ENCODE measurements at regions not wholly inside any gene's neighbourhood (a gene's known extent, or its start where the extent isn't known, plus 50 kb on each side); places are given as distances from the start of the nearest gene placed in this dataset.

DNA sequence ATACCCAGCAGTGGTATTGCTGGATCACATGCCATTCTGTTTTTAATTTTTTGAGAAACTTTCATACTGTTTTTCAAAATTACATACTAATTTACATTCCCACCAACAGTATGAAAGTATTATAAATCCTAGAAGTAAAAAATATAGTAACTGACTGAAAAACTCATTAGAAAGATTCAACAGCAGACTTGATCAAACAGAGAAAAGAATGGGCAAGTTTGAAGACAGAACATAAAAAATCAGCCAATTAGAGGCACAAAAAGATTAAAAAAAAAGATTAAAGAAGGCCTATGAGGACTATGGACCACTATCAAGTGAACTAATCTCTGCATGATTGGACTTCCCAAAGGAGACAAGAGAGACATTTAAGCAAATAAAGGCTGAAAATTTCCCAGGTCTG, 144.0 kb upstream of the GRIK2 start:
- DNase-seq (ENCODE audit: low spot score): no peak
- no peak for ATAC-seq (ENCODE audit: low FRiP score)
- TF ChIP-seq, protein P1, sequence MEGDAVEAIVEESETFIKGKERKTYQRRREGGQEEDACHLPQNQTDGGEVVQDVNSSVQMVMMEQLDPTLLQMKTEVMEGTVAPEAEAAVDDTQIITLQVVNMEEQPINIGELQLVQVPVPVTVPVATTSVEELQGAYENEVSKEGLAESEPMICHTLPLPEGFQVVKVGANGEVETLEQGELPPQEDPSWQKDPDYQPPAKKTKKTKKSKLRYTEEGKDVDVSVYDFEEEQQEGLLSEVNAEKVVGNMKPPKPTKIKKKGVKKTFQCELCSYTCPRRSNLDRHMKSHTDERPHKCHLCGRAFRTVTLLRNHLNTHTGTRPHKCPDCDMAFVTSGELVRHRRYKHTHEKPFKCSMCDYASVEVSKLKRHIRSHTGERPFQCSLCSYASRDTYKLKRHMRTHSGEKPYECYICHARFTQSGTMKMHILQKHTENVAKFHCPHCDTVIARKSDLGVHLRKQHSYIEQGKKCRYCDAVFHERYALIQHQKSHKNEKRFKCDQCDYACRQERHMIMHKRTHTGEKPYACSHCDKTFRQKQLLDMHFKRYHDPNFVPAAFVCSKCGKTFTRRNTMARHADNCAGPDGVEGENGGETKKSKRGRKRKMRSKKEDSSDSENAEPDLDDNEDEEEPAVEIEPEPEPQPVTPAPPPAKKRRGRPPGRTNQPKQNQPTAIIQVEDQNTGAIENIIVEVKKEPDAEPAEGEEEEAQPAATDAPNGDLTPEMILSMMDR (IDR thresholded peaks at IDR 0.05): no peak

DNA sequence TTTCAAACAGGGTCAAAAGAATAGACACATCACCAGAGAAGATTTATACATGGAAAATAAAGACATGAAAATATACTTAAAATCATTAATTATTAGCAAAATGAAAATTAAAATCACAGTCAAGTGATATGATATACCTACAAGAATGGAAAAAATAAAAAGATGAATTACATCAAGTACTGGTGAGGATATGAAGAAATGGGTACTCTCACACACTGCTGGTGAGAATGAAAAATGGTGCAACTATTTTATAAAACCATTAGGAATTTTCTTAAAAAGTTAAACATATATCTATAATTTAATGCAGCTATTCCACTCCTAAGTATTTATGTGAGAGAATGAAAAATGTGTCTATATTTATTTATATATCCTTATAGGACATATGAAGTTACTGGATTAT, 136.3 kb upstream of the GRIK2 start:
- DNase-seq (ENCODE audit: low spot score) (no peak), ATAC-seq (ENCODE audit: low FRiP score) (no peak)
- TF ChIP-seq, protein P1 (IDR thresholded peaks at IDR 0.05): no peak

DNA sequence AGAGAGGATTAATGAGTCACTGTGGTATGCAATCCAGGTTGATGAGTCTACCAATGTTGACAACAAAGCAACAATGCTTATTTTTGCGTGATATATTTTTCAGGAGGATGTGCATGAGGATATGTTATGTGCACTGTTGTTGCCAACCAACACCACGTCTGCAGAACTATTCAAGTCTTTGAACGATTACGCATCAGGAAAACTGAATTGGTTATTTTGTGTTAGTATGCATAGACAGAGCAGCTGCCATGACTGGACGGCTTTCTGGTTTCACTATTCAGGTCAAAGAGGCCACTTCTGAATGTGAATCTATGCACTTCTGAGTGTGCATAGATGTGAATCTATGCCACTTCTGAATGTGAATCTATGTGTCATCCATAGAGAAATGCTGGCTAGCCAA, 134.0 kb upstream of the GRIK2 start:
- TF ChIP-seq, protein P1 (IDR thresholded peaks at IDR 0.05): no peak
- ATAC-seq (ENCODE audit: low FRiP score) (no peak), DNase-seq (ENCODE audit: low spot score) (no peak)

DNA sequence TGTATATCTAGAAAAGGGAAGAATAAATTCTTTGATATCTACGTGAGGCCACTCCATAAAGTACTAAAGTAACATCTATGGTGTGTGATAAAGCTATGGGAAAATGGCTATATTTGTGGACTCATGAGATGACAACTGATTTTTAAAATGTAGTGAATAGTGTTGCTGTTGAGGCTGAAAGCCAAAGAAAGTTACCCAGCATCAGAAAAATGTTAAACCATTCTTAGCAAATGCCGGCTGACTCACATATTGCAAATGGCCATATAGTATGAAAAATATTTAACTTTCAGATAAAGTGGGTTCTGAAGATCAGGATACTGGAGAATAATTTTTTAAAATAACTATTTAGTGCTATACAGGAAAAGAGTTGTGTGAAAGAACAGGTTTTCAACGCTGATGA, 129.9 kb upstream of the GRIK2 start:
- TF ChIP-seq, protein P1 (IDR thresholded peaks at IDR 0.05): no peak
- no peak for DNase-seq (ENCODE audit: low spot score)
- no peak for ATAC-seq (ENCODE audit: low FRiP score)

DNA sequence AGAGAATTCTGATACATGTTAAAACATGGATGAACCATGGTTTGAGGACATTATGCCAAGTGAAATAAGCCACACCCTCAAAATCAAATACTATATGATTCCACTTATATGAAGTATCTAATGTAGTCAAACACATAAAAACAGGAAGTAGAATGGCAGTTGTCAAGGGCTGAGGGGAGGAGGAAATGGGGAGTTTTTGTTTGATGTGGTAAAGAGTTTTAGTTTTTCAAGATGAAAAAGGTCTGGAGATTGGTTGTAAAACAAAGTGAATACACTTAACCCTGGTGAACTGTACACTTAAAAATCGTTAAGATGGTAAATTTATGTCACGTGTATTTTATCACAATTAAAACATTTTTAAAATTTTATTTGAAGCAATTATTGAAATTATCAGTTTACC, 127.4 kb upstream of the GRIK2 start:
- TF ChIP-seq, protein P1 (IDR thresholded peaks at IDR 0.05): no peak
- ATAC-seq (ENCODE audit: low FRiP score) (no peak), DNase-seq (ENCODE audit: low spot score) (no peak)

DNA sequence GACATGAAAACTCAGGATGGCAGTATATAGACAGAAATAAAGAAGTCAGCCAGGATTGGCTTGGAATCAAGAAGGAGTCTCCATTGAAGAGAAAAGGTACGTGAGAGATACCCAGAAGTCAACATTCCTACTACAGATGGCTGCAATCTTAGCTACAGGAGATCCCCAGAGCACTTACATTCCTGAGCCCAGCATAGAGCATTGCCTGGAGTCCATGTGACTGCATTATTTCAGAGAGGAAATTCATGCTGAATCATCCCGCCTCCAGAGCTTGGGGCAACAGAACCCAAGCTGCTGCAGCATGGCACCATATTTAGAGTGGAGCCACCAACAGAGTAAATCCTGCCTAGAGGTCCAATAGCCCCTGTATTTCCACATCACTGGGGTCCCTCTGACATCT, 125.0 kb upstream of the GRIK2 start:
- TF ChIP-seq, protein P1 (IDR thresholded peaks at IDR 0.05): no peak
- no peak for DNase-seq (ENCODE audit: low spot score)
- ATAC-seq (ENCODE audit: low FRiP score): no peak

DNA sequence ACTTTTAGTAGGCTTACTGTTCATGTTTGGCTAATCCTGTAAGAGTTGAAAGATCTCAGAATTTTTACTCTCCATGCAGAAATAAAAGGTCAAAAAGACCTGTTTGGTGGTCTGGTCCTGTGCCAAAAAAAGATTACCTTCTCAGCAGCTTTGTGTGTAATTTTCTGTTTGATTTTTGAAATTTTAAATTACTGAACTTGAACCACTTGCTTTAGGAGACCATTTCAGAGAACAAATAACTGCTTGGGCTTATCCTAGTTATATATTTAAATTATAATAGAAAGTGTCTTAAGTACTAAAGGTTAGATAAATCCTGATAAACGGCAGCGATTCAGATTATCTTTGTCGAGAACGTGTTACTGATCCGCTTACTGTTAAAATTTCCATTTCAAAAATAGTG, 118.3 kb upstream of the GRIK2 start:
- ATAC-seq (ENCODE audit: low FRiP score) (no peak), DNase-seq (ENCODE audit: low spot score) (no peak)
- TF ChIP-seq, protein P1 (IDR thresholded peaks at IDR 0.05): no peak
